DND-41 (cell line): ENCODE measurements at regions not wholly inside any gene's neighbourhood (a gene's known extent, or its start where the extent isn't known, plus 50 kb on each side); places are given as distances from the start of the nearest gene placed in this dataset.

Experiments used
- ATAC-seq: fragments of 200-7000 bp; cut with Tn5 transposase; 3 replicates; pipeline ENCODE4 v1.9.1; 2021; ENCODE audit warnings: low read depth; ENCODE audit not compliant: insufficient read depth
- DNase-seq: peaks from one replicate; pipeline ENCODE4 v3.0.0-alpha.2; 2020
- H2AFZ ChIP-seq: 2 replicates; pipeline ENCODE4 v1.6.0; 2012; ENCODE audit warnings: low read depth, low read length
- H3K27ac ChIP-seq: 2 replicates; pipeline ENCODE4 v1.5.1; 2012; ENCODE audit warnings: low read length, inconsistent platforms
- H3K27me3 ChIP-seq: fragments of 200-600 bp; sonication (generic); 2 replicates; pipeline ENCODE4 v1.6.0; 2012; ENCODE audit warnings: low read length, mild to moderate bottlenecking, inconsistent platforms; ENCODE audit not compliant: insufficient read depth, poor library complexity
- H3K36me3 ChIP-seq: 2 replicates; pipeline ENCODE4 v1.5.1; 2012; ENCODE audit warnings: low read length, inconsistent platforms; ENCODE audit not compliant: insufficient read depth
- H3K4me1 ChIP-seq: 2 replicates; pipeline ENCODE4 v1.5.1; 2012; ENCODE audit warnings: mild to moderate bottlenecking, low read length; ENCODE audit not compliant: insufficient read depth
- H3K4me2 ChIP-seq: 2 replicates; pipeline ENCODE4 v1.6.0; 2012; ENCODE audit warnings: mild to moderate bottlenecking, moderate library complexity, low read length, inconsistent platforms; ENCODE audit not compliant: insufficient read depth
- H3K4me3 ChIP-seq, 2 experiments: fragments of 200-600 bp in 1 of 2; shearing (Covaris generic) in 1 of 2; 2 replicates each; pipeline ENCODE4 v1.5.1; 2012 to 2016; ENCODE audit warnings: inconsistent platforms in 2 of 2, low read length in 2 of 2, mild to moderate bottlenecking in 2 of 2, low read depth in 1 of 2, moderate library complexity in 1 of 2
- H3K79me2 ChIP-seq: 2 replicates; pipeline ENCODE4 v1.6.0; 2012; ENCODE audit warnings: low read length, inconsistent platforms; ENCODE audit not compliant: insufficient read depth
- H3K9ac ChIP-seq: 2 replicates; pipeline ENCODE4 v1.6.0; 2012; ENCODE audit warnings: low read depth, mild to moderate bottlenecking, inconsistent platforms, low read length, moderate library complexity
- H3K9me3 ChIP-seq: 2 replicates; pipeline ENCODE4 v1.5.1; 2012; ENCODE audit warnings: low read length, moderate library complexity, mild to moderate bottlenecking, inconsistent platforms; ENCODE audit not compliant: insufficient read depth, severe bottlenecking
- H4K20me1 ChIP-seq: 2 replicates; pipeline ENCODE4 v1.6.0; 2012; ENCODE audit warnings: low read length; ENCODE audit not compliant: insufficient read depth
- EZH2 ChIP-seq: IDR thresholded peaks from 3 replicates; pipeline ENCODE4 v1.6.1; 2012; ENCODE audit warnings: borderline replicate concordance, low read depth, mild to moderate bottlenecking, moderate library complexity, low read length, inconsistent platforms; ENCODE audit not compliant: severe bottlenecking
- TF ChIP-seq, protein P1 (sequence below): IDR thresholded peaks from 2 replicates; pipeline ENCODE4 v1.5.1; 2012; ENCODE audit warnings: borderline replicate concordance, low read length, moderate library complexity, mild to moderate bottlenecking; ENCODE audit not compliant: poor library complexity, severe bottlenecking; ENCODE audit errors: extremely low read depth

DNA sequence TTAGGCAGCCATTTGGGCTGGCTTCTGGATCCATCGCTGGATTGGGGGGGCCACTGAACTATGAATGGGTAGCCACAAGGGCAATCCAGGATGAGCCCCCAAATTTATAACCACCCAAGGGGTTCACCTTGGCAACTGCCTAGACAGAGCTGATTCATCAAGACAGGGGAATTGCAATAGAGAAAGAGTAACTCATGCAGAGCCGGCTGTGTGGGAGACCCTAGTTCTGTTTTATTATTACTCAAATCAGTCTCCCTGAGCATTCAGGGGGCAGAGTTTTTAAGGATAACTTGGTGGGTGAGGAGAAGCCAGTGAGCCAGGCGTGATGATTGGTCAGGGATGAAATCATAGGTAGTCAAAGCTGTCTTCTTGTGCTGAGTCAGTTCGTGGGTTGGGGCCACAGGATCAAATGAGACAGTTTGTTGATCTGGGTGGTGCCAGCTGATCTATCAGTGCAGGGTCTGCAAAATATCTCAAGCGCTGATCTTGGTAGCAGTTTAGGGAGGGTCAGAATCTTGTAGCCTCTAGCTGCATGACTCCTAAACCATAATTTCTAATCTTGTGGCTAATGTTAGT is 57.9 kb downstream of the DNAJB9 start:
- Histone ChIP-seq H3K4me3 (no peak overlapping the region), H3K27me3 (no peaks in the 10 kb centered on the region), H3K9ac (no peak overlapping the region), H2AFZ (no peak overlapping the region), H3K36me3 (no peaks in the 10 kb centered on the region), H3K79me2 (no peaks in the 10 kb centered on the region), H3K4me1 (no peaks in the 10 kb centered on the region), H3K4me2 (no peak overlapping the region), H4K20me1 (no peaks in the 10 kb centered on the region), H3K9me3 (no peaks in the 10 kb centered on the region), H3K27ac (no peak overlapping the region)
- TF ChIP-seq, protein P1, sequence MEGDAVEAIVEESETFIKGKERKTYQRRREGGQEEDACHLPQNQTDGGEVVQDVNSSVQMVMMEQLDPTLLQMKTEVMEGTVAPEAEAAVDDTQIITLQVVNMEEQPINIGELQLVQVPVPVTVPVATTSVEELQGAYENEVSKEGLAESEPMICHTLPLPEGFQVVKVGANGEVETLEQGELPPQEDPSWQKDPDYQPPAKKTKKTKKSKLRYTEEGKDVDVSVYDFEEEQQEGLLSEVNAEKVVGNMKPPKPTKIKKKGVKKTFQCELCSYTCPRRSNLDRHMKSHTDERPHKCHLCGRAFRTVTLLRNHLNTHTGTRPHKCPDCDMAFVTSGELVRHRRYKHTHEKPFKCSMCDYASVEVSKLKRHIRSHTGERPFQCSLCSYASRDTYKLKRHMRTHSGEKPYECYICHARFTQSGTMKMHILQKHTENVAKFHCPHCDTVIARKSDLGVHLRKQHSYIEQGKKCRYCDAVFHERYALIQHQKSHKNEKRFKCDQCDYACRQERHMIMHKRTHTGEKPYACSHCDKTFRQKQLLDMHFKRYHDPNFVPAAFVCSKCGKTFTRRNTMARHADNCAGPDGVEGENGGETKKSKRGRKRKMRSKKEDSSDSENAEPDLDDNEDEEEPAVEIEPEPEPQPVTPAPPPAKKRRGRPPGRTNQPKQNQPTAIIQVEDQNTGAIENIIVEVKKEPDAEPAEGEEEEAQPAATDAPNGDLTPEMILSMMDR: no peak
- no peak for TF ChIP-seq EZH2
- no peak for ATAC-seq
- DNase-seq: no peak

DNA sequence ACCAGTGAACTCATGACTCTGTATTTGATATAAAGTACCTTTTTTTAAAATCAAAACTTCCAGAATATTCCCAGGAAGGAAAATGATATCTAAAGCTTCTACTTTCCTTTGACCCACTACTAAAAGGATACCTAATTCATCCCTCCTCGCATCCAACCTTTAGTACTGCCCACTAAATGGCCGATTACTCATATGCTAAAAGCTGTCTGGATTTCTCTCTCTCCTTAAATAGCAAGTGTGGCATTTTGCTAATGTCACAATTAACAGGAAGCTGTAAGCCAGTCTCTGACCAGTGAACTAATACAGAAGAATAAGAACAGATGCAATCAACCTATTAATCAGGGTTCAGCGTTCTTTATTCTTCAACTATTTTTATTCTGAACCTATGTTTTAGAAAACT is 59.0 kb downstream of the DNAJB9 start:
- no peaks in the 10 kb centered on the region for H4K20me1 ChIP-seq
- H3K4me2 ChIP-seq: no peak overlapping the region
- no peaks in the 10 kb centered on the region for H3K36me3 ChIP-seq
- no peaks in the 10 kb centered on the region for H3K79me2 ChIP-seq
- no peaks in the 10 kb centered on the region for H3K27me3 ChIP-seq
- H3K4me1 ChIP-seq: no peaks in the 10 kb centered on the region
- no peak overlapping the region for H3K4me3 ChIP-seq
- DNase-seq (no peak), ATAC-seq (no peak)
- H3K27ac ChIP-seq: no peak overlapping the region
- H2AFZ ChIP-seq: no peak overlapping the region
- no peak overlapping the region for H3K9ac ChIP-seq
- TF ChIP-seq EZH2: no peak
- TF ChIP-seq, protein P1: no peak
- H3K9me3 ChIP-seq: no peaks in the 10 kb centered on the region

DNA sequence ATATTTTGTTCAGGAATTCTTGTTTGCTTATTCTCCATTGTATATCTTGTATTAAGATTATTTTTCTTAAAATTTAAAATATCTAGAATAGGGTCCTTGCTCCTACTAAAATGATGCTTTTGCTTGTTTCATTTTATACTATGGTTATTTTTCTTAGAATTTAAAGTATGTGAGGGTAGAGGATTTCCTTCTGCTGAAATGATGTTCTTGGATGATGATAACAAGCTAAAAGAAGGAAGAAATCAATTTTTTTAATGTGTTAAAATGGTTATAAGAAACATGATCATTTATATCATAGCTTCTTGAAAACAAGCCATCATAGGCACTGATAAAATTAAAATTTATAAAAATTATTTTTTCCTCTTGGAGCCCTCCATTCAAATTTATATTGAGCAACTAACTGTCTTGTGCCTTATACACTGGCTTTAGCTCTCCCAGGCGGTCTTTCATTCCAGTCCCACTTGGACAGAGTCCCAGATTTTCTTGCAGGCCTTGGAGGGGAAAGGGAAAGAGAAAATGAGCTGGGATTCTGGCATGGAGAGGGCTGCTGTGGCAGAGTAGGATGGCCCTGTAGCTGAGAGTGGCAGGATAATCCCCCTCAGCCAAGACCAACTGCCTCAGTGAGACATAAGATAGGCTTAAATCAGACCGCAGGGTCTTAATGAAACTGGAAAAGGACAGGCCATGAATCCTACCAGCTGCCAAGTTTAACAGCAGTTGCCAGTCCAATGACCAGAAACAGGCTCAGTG is 60.2 kb downstream of the DNAJB9 start:
- Histone ChIP-seq H3K9ac (no peak overlapping the region), H3K27me3 (no peaks in the 10 kb centered on the region), H3K4me3 (no peak overlapping the region), H3K4me2 (no peak overlapping the region), H3K27ac (no peak overlapping the region), H3K36me3 (no peaks in the 10 kb centered on the region), H3K9me3 (no peaks in the 10 kb centered on the region), H3K4me1 (no peaks in the 10 kb centered on the region), H4K20me1 (no peaks in the 10 kb centered on the region), H3K79me2 (no peaks in the 10 kb centered on the region), H2AFZ (no peak overlapping the region)
- TF ChIP-seq, protein P1: no peak
- TF ChIP-seq EZH2: no peak
- ATAC-seq (no peak), DNase-seq (no peak)
